GM12878 (cell line): ENCODE measurements at regions not wholly inside any gene's neighbourhood (a gene's known extent, or its start where the extent isn't known, plus 50 kb on each side); places are given as distances from the start of the nearest gene placed in this dataset.

Experiments
- EZH2 ChIP-seq: IDR thresholded peaks from 2 replicates; pipeline ENCODE4 v1.6.1; 2012; ENCODE audit warnings: low read depth, mild to moderate bottlenecking, control low read depth, inconsistent platforms, low read length, borderline replicate concordance; ENCODE audit not compliant: control insufficient read depth
- RBBP5 ChIP-seq: fragments of 200-600 bp; sonication (generic); conservative IDR thresholded peaks from 2 replicates; pipeline ENCODE4 v1.6.1; 2016
- SIX5 ChIP-seq: IDR thresholded peaks from 2 replicates; pipeline ENCODE4 v1.6.1; 2011; ENCODE audit warnings: mild to moderate bottlenecking, low read depth, low read length, moderate library complexity; ENCODE audit not compliant: severe bottlenecking
- SP1 ChIP-seq: IDR thresholded peaks from one replicate; pipeline ENCODE4 v1.6.1; 2011; ENCODE audit warnings: low read depth, low read length
- SUZ12 ChIP-seq: fragments of 200-600 bp; sonication (generic); IDR thresholded peaks from one replicate; pipeline ENCODE4 v1.6.1; 2018; ENCODE audit warnings: antibody characterized with exemption, mild to moderate bottlenecking; ENCODE audit not compliant: unreplicated experiment
- TARDBP ChIP-seq: IDR thresholded peaks from 2 replicates; pipeline ENCODE4 v1.6.1; 2016; ENCODE audit warnings: borderline replicate concordance
- TF ChIP-seq, protein P1 (sequence below): IDR thresholded peaks from 2 replicates; pipeline ENCODE4 v1.6.1; 2011; ENCODE audit warnings: low read depth, low read length, improper control_type of control experiment, borderline replicate concordance
- TF ChIP-seq, protein P2 (sequence below), 3 experiments: IDR thresholded peaks in 2 of 3; conservative IDR thresholded peaks in 1 of 3; 2 replicates each; pipeline ENCODE4 v1.5.1; 2011; ENCODE audit warnings: low read depth in 3 of 3, low read length in 3 of 3, mild to moderate bottlenecking in 3 of 3, control low read depth in 2 of 3, moderate library complexity in 2 of 3, inconsistent platforms in 1 of 3, mixed read lengths in 1 of 3; ENCODE audit not compliant: control insufficient read depth in 2 of 3, insufficient read depth in 1 of 3; ENCODE audit errors: extremely low read depth in 1 of 3

DNA sequence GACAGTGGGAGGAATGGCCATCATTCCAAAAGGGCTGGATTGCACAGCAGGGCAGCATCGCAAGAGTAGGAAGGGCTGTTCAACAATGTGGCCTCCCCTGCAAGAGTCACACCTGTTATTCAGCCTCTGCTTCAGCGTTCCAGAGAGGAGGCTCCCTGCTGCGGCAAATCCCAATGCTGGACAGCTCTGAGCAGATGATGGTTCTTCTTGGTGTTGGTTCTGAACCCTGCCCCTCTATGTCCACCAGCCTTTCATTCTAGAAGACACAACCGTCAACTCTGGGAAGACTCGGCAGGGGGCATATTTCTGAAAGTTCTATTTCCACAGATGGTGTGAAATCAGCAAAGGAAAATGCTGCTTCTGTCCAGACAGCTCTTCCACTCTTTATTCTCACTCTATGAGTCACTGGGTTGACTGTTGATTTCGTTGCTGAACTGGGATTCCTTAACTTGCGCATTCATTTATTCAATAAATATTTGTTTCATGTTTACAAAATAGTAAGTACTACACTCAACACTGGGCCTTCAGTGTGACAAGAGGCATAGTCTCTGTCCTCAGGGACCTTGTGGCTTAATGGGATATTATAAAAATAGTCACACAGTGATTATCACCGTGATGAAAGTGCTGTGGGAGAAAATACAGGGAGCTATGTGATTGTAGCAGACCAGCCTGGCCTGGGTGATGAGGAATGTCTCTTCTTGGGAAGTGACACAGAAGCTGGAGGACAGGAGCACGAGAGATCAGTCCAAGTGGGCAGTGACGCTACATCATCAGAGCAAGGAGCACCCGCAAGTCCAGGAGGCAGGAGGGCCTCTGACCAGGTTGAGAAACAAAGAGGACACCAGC, 260.3 kb downstream of the SIPA1L2 start:
- no peak for TF ChIP-seq SIX5
- TF ChIP-seq SUZ12 = no peak
- TF ChIP-seq, protein P1, sequence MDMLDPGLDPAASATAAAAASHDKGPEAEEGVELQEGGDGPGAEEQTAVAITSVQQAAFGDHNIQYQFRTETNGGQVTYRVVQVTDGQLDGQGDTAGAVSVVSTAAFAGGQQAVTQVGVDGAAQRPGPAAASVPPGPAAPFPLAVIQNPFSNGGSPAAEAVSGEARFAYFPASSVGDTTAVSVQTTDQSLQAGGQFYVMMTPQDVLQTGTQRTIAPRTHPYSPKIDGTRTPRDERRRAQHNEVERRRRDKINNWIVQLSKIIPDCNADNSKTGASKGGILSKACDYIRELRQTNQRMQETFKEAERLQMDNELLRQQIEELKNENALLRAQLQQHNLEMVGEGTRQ = no peak
- TF ChIP-seq RBBP5 = no peak
- TF ChIP-seq, protein P2, sequence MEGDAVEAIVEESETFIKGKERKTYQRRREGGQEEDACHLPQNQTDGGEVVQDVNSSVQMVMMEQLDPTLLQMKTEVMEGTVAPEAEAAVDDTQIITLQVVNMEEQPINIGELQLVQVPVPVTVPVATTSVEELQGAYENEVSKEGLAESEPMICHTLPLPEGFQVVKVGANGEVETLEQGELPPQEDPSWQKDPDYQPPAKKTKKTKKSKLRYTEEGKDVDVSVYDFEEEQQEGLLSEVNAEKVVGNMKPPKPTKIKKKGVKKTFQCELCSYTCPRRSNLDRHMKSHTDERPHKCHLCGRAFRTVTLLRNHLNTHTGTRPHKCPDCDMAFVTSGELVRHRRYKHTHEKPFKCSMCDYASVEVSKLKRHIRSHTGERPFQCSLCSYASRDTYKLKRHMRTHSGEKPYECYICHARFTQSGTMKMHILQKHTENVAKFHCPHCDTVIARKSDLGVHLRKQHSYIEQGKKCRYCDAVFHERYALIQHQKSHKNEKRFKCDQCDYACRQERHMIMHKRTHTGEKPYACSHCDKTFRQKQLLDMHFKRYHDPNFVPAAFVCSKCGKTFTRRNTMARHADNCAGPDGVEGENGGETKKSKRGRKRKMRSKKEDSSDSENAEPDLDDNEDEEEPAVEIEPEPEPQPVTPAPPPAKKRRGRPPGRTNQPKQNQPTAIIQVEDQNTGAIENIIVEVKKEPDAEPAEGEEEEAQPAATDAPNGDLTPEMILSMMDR (IDR thresholded peaks at IDR 0.05 in 2 of 3, conservative IDR thresholded peaks at IDR 0.05 in 1 of 3; ENCODE audit: control insufficient read depth in 2 of 3, extremely low read depth in 1 of 3, insufficient read depth in 1 of 3, low read depth in 3 of 3, low read length in 3 of 3) = no peak
- no peak for TF ChIP-seq SP1
- no peak for TF ChIP-seq EZH2
- no peak for TF ChIP-seq TARDBP
